NCI-H345 treated with DMSO at 0.1 percent for 48 hours (cell line): ENCODE measurements at regions not wholly inside any gene's neighbourhood (a gene's known extent, or its start where the extent isn't known, plus 50 kb on each side); places are given as distances from the start of the nearest gene placed in this dataset.
"Not testable (repeated sequence)": the region's sequence is repeated elsewhere in the genome, so short reads cannot be mapped to it uniquely, and the experiment has no call there.

Source experiments
- DNase-seq: peaks from one replicate; lab custom pipeline; 2025; ENCODE audit not compliant: unreplicated experiment; lab: John Stamatoyannopoulos, UW

DNA sequence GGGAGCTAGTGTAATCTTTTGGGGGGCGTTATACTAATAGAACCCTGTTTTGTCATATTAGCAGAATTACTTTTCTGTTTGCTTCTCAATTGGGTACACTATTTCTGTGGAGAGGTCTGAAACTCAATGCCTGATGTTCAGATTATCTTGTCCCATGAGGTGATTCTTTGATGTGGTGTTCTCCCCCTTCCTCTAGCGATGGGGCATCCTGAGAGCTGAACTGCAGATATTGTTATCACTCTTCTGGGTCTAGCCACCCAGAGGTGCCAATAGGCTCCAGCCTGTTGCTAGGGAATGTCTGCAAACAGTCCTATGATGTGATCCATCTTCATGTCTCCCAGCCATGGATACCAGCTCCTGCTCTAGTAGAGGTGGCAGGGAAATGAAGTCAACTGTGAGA is 233.1 kb upstream of the RASA1 start:
- DNase-seq = no peak

DNA sequence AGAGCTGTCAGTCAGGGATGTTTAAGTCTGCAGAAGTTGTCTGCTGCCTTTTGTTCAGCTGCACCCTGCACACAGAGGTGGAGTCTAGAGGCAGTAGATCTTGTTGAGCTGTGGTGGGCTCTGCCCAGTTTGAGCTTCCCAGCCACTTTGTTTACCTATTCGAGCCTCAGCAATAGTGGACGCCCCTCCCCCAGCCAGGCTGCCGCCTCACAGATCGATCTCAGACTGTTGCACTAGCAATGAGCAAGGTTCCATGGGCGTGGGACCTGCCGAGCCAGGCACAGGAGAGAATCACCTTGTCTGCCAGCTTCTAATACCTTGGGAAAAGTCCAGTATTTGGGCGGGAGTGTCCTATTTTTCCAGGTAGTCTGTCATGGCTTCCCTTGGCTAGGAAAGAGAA is 225.1 kb upstream of the RASA1 start:
- no peak for DNase-seq

DNA sequence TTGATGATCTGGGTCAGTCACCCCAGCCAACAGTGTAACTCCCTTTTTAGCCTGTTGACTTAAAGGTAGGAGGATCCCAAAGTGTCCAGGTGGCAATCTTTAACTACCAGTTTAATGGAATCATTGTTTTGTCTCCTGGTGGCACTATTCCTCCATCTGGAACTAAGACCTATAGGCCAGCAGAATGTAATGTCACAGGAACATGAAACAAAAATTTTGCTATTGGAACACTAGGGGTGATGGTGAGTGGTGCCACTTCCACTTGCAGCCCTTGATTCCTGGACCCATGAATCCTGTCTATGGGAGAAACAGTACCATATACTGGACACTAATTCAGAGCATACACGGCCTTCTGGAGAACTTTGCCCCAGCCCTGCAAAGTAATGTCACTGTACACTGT is 219.5 kb upstream of the RASA1 start:
- no peak for DNase-seq

DNA sequence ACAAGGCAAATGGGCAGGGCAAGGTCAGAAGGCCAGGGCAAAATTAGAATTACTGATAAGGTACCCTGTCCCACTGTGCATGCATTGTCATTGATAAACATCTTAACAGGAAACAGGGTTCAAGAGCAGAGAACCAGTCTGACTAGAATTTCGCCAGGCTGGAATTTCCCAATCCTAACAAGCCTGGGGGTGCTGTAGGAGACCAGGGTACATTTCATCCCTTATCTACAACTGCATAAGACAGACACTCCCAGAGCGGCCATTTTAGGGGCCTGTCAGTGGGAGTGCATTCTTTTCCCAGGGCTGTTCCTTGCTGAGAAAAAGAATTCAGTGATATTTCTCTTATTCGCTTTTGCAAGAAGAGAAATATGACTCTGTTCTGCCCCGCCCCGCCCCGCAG is 218.7 kb upstream of the RASA1 start:
- not testable (repeated sequence) for DNase-seq

DNA sequence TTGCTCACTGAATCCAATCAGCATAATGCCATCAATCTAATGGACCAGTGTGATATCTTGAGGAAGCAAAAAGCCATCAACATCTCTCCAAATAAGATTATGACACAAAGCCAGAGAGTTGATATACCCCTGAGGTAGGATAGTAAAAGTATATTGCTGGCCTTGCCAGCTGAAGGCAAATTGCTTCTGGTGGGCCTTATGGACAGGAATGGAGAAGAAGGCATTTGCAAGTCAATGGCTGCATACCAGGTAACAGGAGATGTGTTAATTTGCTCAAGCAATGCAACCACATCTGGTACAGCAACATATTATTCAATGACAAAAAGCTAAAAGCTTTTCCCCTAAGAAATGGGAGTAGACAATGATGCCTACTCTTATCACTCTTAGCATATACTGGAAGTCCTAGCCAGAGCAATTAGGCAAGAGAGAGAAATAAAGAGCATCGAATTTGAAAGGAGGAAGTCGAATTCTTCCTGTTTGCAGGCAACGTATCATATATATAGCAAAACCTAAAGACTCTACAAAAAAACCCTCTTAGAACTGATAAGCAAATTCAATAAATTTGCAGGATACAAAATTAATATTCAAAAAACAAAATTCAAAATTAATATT is 216.1 kb upstream of the RASA1 start:
- DNase-seq = no peak

DNA sequence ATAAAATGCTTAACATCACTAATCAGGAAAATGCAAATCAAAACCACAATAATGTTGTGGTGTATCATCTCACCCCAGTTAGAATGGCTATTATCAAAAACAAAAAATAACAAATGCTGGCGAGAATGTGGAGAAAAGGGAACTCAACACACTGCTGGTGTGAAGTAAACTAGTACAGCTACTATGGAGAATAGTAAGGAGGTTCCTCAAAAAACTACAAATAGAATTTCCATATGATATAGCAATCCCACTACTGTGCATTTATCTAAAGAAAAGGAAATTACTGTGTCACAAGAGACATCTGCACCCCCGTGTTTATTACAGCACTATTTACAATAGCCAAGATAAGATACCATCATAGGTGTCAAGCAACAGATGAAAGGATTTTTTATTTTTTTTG is 214.5 kb upstream of the RASA1 start:
- DNase-seq = no peak

DNA sequence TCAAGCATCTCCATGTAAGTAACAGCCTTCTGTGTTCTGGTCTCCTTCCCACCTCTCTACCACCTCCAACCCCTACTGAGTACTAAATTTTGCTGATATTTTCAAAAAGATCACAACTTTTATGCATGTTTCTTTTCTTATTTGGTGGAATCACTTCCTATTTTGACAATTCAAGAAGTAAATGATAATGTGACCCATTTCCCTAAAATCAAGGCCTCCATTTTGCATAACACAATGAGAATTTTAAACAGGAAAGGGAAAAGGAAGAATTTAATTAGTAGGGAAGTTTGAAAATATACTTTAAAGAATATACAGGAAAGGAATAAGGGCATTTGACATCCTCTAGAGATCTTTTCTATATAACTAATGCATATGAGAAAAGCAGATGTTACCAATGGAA is 212.9 kb upstream of the RASA1 start:
- no peak for DNase-seq

DNA sequence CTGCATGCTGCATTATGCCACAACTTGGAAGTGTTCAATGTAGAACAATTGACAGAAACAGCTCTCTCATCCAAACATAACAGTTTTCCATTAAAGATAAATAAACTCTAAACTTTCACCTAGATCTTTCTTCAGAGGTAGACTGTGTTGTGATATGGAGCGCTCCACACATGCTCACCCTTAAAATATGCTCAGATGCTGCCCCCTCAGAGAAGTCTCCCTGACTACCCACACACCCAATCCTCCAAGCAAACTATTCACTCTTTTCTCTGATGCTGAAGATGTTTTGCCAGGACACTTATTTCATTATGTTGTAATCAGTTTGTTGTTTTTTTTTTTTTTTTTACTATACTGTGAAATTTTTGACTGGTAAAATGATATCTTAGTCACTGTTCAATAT is 206.6 kb upstream of the RASA1 start:
- no peak for DNase-seq

DNA sequence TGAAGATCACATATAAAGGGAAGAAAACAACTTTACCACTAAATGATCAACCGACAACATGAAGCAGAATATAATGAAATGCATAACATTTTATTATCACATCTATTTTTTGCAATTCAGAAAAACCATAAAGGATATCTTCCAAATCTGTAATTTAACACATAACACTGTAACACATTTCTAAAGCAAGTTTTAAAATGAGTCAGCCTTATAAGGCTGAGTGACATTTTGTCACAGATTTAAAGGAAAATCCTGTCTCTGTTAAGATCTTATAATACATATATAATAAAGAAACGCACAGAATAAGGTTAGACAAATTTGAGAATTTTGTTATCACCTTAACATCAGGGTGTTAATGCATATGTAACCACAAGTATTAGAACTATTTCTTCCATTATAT is 198.4 kb upstream of the RASA1 start:
- DNase-seq = no peak

DNA sequence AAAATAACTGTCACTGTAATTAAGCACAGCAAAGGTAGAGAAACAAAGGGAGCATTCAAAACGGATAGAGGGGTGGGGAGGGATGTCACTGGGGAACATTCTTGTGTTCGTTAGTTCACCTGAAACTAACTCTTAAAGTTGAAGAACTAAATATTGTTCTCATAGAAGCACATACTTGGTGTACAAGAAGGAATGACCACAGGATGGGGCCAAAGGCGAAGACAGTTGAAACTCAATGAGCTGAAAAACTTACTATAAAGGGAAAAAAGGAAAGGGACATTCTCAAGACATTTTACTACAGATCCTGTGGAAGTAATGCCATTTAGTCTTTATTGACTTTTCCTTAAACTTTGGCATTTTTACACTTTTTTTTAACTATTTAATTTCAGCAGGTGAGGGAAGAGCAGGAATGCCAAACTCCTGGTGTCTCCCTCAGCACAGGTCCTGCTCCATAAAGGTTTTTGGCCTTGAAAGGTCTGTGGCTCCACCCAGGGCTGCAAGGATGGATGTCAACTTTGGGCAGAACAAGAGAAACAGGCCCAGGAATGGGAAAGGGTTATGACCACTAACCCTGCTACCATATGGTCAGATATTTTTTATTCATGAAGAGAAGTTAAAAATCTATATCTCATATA is 197.6 kb upstream of the RASA1 start:
- no peak for DNase-seq

DNA sequence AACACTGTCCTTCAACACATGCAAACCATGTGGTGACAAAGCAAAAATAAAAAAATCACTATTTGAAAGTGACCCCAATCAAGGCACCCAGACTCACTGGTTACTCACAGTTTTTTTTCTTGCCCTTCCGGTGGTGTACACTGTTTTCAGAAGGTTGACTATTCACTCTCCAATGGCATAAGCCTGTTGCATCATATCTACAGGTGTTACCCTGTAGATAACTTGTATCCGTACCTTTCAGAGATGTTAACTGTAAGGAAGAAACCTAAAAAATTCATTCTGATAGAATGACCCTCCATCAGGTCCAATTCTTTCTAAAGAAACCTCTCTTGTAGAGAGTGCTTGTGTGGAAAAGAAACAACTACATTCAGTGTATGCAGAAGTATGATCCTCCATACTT is 193.6 kb upstream of the RASA1 start:
- DNase-seq = no peak

DNA sequence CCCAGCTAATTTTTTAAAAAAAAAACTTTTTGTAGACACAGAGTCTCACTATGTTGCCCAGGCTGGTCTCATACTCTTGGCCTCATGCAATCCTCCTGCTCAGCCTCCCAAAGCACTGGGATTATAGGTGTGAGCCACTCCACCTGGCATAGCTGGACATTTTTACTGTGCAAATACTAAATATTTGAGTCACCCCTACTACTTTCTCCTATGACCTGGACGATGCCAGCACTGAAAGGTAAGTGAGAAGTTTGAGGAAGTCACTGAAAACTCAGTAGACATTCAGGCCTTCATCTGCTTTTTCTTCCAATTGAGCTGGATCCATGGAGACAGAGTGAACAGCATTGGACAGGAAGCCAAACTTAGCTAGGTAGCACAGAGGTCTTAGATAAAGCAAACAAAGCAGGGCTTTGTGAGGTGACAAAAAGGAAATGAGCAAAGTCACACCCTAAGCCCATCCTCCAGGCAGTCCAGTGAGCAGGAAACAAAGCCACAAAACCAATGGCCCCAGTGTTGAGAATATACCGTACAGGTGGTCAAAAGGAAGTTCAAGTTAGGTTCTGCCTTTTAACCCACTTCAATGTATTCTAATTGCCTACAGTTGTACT is 192.6 kb upstream of the RASA1 start:
- DNase-seq = no peak

DNA sequence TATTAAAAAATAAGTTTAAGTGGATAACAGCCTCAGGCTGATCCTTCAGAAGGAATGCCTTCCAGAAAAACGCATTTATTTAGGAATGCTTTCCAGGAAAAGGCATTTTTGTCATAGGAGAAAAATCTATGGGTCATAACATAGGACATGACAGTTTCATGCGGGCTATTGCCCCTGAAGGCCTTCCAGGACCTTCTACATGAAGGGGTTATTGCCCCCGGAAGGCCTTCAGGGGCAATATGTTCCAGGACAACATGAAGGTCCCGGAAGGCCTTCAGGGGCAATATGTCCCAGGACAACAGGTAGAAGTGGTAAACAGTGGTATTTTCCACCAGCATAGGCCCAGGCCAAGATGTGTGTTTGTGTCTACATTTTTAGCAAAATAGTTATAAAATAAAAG is 191.3 kb upstream of the RASA1 start:
- DNase-seq = no peak

DNA sequence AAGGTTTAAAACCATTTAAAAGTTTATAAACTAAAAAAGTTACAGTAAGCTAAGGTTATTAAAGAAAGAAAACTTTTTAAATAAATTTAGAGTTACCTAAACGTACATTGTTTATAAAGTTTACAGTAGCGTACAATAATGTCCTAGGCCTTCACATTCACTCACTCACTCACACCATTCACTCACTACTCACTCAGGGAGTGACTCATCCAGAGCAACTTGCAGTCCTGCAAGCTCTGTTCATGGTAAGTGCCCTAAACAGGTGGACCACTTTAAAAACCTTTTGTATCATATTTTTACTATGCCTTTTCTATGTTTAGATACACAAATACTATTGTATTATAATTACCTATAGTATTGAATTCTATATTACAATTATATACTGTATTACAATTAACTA is 190.8 kb upstream of the RASA1 start:
- DNase-seq = no peak

DNA sequence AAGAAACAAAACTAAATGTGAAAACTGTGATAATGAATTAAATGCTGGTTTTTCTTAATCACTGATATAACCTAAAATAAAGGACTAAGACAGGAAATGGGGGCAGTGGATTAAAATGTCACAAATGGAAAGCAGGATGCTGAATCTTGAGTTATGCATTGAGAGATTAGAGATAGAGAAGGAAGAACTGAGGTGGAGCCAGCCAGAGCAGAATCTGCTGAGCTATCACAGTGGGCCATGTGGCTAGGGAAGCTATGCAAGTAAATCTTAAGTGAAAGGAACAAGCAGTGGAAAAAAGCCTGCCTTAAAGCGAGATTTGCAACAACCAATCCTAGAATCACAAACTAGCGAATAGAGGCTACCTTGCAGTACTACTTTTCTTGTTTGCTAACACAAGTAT is 188.5 kb upstream of the RASA1 start:
- no peak for DNase-seq

DNA sequence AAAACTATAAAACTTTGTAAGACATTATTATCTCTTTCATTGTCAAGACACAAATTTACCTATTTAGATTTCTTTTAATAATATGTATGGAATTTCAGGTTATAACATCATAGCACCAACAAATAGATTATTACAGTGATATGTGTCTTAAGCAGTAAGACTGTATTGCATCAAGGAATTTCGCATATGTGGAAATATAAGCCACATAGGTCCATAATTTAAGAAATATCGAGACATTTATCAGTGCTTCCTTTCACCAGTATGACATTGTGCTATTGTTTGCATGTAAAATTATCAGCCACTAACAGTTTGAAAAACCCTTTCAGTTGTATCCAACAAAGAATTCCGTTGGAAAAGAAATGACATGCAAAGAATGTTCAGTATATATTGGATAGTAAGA is 186.7 kb upstream of the RASA1 start:
- DNase-seq = no peak

DNA sequence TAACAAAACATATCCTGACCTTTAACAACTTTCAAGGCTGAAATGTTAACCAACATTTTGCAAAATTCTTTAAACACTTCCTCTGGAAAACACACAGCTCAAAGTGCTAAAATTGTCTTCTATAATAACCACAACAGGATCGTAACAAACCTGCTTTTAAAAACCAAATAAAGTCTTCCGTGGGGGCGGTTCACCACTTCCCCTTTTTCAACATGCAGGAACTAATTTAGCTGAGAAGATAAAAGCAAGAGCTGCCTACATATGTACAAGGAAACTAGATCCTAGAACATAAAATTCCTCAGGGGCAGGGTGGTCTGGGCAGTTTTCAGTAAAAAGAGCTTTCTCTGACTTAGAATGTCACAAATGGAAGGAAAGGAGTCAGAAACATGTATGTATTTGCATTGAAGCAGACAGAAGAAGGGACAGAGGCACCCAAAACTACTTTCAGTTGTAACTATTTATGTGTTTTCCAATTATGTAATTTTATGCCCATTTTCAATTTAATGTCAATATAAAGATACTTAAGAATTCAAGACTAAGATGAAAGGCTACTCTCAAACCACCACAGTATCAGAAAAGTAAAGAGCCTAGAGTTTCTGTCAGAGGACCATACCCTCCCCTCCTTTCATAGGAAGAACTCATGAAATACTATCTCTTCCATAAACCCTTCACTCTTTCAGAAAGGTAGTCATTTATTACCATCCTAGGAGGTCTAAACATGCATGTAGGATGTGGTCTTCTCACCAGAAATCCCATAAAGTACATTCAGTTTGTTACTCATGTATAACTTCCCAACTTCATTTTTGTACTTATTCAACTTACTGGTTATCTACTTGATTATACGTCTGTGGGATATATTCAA is 185.9 kb upstream of the RASA1 start:
- no peak for DNase-seq

DNA sequence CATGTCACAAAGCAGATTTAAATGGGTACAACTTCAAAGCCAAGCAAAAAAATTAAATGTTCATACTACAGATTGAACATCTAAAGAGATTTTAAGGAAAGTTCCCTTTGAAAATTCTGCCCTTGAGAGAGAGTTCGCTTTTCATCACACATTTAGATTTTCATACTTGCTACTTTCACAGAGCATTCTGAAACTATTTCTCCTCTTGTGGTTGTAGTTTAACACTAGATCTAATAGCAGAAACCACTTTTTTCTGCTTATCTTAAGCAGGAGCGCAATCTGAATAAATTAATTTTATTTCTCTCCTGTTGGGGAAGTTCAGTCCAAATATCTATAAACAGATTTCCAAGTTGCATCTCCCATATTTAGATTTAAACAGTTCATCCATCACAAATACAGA is 173.3 kb upstream of the RASA1 start:
- no peak for DNase-seq

DNA sequence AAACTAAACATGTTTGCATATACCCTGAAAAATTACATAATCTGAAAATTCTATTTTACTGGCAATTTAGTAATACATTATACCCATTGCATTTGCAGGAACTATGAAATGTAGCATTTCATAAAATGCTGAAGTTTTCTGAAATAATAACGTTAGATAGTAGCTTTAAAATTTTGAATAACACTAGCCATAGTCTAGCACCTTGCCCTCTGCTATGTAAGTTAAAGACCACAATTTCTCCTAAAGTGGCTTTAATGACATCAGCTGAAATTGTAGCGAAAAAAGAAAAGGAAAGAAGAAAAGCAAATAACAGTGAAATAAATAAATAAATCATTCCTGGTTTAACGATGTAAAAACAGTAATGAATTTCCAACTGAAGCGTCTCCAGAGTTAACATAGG is 172.8 kb upstream of the RASA1 start:
- DNase-seq = no peak

DNA sequence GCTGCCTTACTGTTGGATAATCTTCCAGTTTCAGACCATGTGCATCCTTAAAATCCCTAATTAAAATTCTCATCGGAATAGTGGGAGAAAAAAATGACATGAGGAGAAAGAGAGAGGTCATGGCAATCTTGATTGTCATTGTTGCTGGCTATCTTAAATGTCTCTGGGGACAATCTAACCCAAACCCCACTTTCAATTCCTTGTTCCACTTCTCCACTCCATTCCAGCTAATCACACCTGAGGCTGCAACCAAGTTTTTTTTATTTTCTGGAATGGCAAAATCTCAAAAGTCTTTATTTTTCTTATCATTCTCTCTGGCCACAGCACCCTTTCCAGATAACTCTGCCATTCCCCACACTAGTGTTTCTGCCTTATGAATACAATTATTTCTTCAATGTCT is 171.9 kb upstream of the RASA1 start:
- no peak for DNase-seq

DNA sequence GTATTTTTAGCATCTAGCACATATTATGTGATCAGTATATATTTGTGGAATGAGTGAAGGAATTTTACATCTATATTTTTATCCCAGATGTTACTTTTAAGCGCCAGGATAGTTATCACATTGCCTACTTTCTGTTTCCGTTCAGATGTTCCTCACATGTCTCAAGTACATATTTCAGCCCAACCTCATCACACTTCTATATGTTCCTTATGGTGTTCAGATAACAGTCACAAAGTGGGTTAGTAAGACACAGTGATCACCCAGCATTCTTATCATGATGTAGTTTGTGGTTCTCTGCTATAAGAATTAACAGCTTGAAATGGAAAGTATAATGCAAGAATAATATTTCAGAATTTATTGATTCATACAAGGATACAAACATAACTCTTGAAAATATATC is 170.0 kb upstream of the RASA1 start:
- DNase-seq = no peak

DNA sequence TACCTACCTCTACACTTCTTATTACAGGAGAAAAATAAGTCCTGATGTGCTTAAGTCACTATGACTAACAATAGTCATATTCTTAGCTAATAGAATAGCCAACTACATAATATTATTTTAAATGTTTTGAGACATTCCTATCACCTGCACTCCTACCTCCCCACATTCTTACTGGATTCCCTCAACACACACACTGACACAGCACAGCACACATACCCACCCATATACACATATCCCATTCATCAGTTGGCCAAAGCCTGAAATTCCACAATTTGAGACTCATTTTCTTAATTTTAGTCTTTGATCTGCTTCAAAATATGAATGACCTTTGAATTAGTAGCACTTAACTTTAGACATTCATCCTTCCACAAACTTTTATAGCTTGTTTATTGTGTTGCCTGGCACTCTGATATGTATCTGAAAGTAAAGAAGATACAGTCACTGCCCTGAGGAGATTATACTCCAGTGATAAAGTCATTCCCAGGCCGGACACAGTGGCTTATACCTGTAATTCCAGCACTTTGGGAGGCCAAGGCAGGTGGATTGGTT is 168.3 kb upstream of the RASA1 start:
- DNase-seq = no peak
